H1 (cell line): ENCODE measurements at regions not wholly inside any gene's neighbourhood (a gene's known extent, or its start where the extent isn't known, plus 50 kb on each side); places are given as distances from the start of the nearest gene placed in this dataset.

ENCODE experiments used
- CTCF ChIA-PET: fragments of 300-600 bp; sonication (Branson Sonifier 250); formaldehyde crosslinking; loops from one replicate; lab custom pipeline; 2021; ENCODE audit not compliant: partially characterized antibody; lab: Charles Lee
- POLR2A ChIA-PET: fragments of 300-600 bp; sonication (Branson Sonifier 250); formaldehyde crosslinking; loops from one replicate; lab custom pipeline; 2021; ENCODE audit warnings: inconsistent platforms; ENCODE audit not compliant: partially characterized antibody; lab: Charles Lee
- DNase-seq, 2 experiments: peaks; one replicate each; pipeline versions ENCODE4 v3.0.0 to v3.0.0-alpha.2; 2010 to 2022; ENCODE audit warnings: low spot score in 2 of 2, low read depth in 1 of 2, mixed read lengths in 1 of 2
- FAIRE-seq: peaks from 2 replicates; lab custom pipeline; 2011; peaks lifted over from hg19 to GRCh38; lab: Jason Lieb, UNC
- H2AFZ ChIP-seq: 2 replicates; pipeline ENCODE4 v1.8.1; 2012; ENCODE audit warnings: low read length, inconsistent platforms
- H2AK5ac ChIP-seq: 2 replicates; pipeline ENCODE4 v1.6.1; 2013; ENCODE audit warnings: low read depth, low read length
- H2BK120ac ChIP-seq: replicated peaks from 2 replicates; pipeline ENCODE3; 2013; ENCODE audit warnings: low read depth, low read length, inconsistent platforms
- H2BK12ac ChIP-seq: 2 replicates; pipeline ENCODE4 v1.6.1; 2013; ENCODE audit warnings: low read depth, low read length
- H2BK15ac ChIP-seq: 2 replicates; pipeline ENCODE4 v1.6.1; 2013; ENCODE audit warnings: low read length
- H2BK20ac ChIP-seq: 2 replicates; pipeline ENCODE4 v1.6.1; 2013; ENCODE audit warnings: low read length
- H2BK5ac ChIP-seq: 2 replicates; pipeline ENCODE4 v1.6.1; 2013; ENCODE audit warnings: low read depth, low read length
- H3K14ac ChIP-seq: 2 replicates; pipeline ENCODE4 v1.6.1; 2013; ENCODE audit warnings: inconsistent platforms; ENCODE audit not compliant: insufficient read length
- H3K18ac ChIP-seq: 2 replicates; pipeline ENCODE4 v1.6.1; 2013; ENCODE audit warnings: low read length; ENCODE audit errors: extremely low read depth
- H3K23ac ChIP-seq: 2 replicates; pipeline ENCODE4 v1.6.1; 2013; ENCODE audit warnings: inconsistent platforms; ENCODE audit not compliant: insufficient read length
- H3K23me2 ChIP-seq: 2 replicates; pipeline ENCODE4 v1.6.1; 2013; ENCODE audit warnings: low read depth, low read length
- H3K27ac ChIP-seq: 2 replicates; pipeline ENCODE4 v1.6.1; 2011; ENCODE audit warnings: low read depth, low read length, inconsistent platforms
- H3K27me3 ChIP-seq, 4 experiments: replicated peaks in 1 of 4; 1 replicate in 1 of 4; 2 replicates in 3 of 4; pipeline versions ENCODE4 v1.6.1 to v1.8.1; 2011 to 2013; ENCODE audit warnings: low read length in 3 of 4, mild to moderate bottlenecking in 3 of 4, inconsistent platforms in 2 of 4, mixed read lengths in 2 of 4, moderate library complexity in 1 of 4; ENCODE audit not compliant: control insufficient read depth in 3 of 4, insufficient read depth in 3 of 4; ENCODE audit errors: extremely low read depth in 1 of 4
- H3K36me3 ChIP-seq, 4 experiments: 2 replicates each; pipeline versions ENCODE4 v1.6.1 to v1.8.1; 2011 to 2013; ENCODE audit warnings: mild to moderate bottlenecking in 4 of 4, low read length in 3 of 4, moderate library complexity in 2 of 4, control low read depth in 1 of 4, inconsistent platforms in 1 of 4; ENCODE audit not compliant: insufficient read depth in 4 of 4, control insufficient read depth in 2 of 4
- H3K4ac ChIP-seq: replicated peaks from 2 replicates; pipeline ENCODE3; 2013; ENCODE audit warnings: low read length, low read depth, mixed read lengths, inconsistent platforms; ENCODE audit not compliant: insufficient read length
- H3K4me1 ChIP-seq, 4 experiments: replicated peaks in 1 of 4; 1 replicate in 1 of 4; 2 replicates in 3 of 4; pipeline versions ENCODE4 v1.6.1 to v1.8.1; 2011 to 2013; ENCODE audit warnings: low read length in 3 of 4, inconsistent platforms in 2 of 4, mixed read lengths in 1 of 4; ENCODE audit not compliant: insufficient read depth in 4 of 4, control insufficient read depth in 3 of 4
- H3K4me2 ChIP-seq, 2 experiments: 2 replicates each; pipeline versions ENCODE4 v1.6.1 to v1.8.1; 2011 to 2013; ENCODE audit warnings: low read depth in 2 of 2, low read length in 2 of 2, control low read depth in 1 of 2, inconsistent platforms in 1 of 2, mild to moderate bottlenecking in 1 of 2; ENCODE audit not compliant: insufficient read depth in 1 of 2
- H3K4me3 ChIP-seq, 4 experiments: fragments of 200-600, 300-600 bp in 1 of 4; sonication (generic), shearing (Covaris generic), sonication (Bioruptor Twin) in 1 of 4; 2 replicates each; pipeline versions ENCODE4 v1.5.1 to v1.8.1; 2011 to 2016; ENCODE audit warnings: low read length in 4 of 4, low read depth in 3 of 4, control low read depth in 2 of 4, inconsistent platforms in 2 of 4, mild to moderate bottlenecking in 2 of 4, mixed read lengths in 1 of 4, moderate library complexity in 1 of 4; ENCODE audit not compliant: insufficient read depth in 2 of 4; ENCODE audit errors: extremely low read depth in 1 of 4
- H3K56ac ChIP-seq: replicated peaks from 2 replicates; pipeline ENCODE3; 2013; ENCODE audit warnings: low read depth, mild to moderate bottlenecking, mixed read lengths, low read length, inconsistent platforms; ENCODE audit not compliant: insufficient read length
- H3K79me1 ChIP-seq: 2 replicates; pipeline ENCODE4 v1.6.1; 2013; ENCODE audit warnings: low read depth, low read length, control low read depth
- H3K79me2 ChIP-seq, 2 experiments: 2 replicates each; pipeline versions ENCODE4 v1.6.1 to v1.8.1; 2012 to 2013; ENCODE audit warnings: low read length in 2 of 2, mild to moderate bottlenecking in 2 of 2, inconsistent platforms in 1 of 2; ENCODE audit not compliant: insufficient read depth in 2 of 2, control insufficient read depth in 1 of 2
- H3K9ac ChIP-seq, 4 experiments: replicated peaks in 1 of 4; 1 replicate in 1 of 4; 2 replicates in 3 of 4; pipeline versions ENCODE4 v1.6.1 to v1.8.1; 2011 to 2013; ENCODE audit warnings: low read depth in 3 of 4, low read length in 3 of 4, control low read depth in 2 of 4, mild to moderate bottlenecking in 2 of 4, moderate library complexity in 2 of 4, inconsistent platforms in 1 of 4; ENCODE audit errors: extremely low read depth in 1 of 4
- H3K9me3 ChIP-seq, 2 experiments: 2 replicates each; pipeline versions ENCODE4 v1.6.1 to v1.8.1; 2012 to 2013; ENCODE audit warnings: mild to moderate bottlenecking in 2 of 2, moderate library complexity in 2 of 2, control low read depth in 1 of 2, inconsistent platforms in 1 of 2, low read depth in 1 of 2, low read length in 1 of 2, mixed read lengths in 1 of 2; ENCODE audit not compliant: insufficient read depth in 2 of 2
- H4K20me1 ChIP-seq, 2 experiments: replicated peaks in 1 of 2; 2 replicates each; pipeline versions ENCODE3 to v1.8.1; 2011 to 2013; ENCODE audit warnings: inconsistent platforms in 2 of 2, low read length in 2 of 2, mild to moderate bottlenecking in 1 of 2; ENCODE audit not compliant: insufficient read depth in 2 of 2, control insufficient read depth in 1 of 2
- H4K5ac ChIP-seq: 2 replicates; pipeline ENCODE4 v1.6.1; 2013; ENCODE audit warnings: low read length, low read depth, mixed read lengths, inconsistent platforms; ENCODE audit not compliant: insufficient read length
- H4K8ac ChIP-seq: 2 replicates; pipeline ENCODE4 v1.8.0; 2013; ENCODE audit warnings: mild to moderate bottlenecking, moderate library complexity, low read length, inconsistent platforms; ENCODE audit not compliant: insufficient read depth; ENCODE audit errors: extremely low read depth
- H4K91ac ChIP-seq: replicated peaks from 2 replicates; pipeline ENCODE3; 2013; ENCODE audit warnings: low read length, mixed read lengths, inconsistent platforms; ENCODE audit not compliant: insufficient read length
- BACH1 ChIP-seq: IDR thresholded peaks from 2 replicates; pipeline ENCODE4 v1.6.1; 2012; ENCODE audit warnings: low read length, improper control_type of control experiment
- BCL11A ChIP-seq, 2 experiments: IDR thresholded peaks; one replicate each; pipeline ENCODE4 v1.6.1; 2011; ENCODE audit warnings: low read depth in 2 of 2, low read length in 2 of 2, mild to moderate bottlenecking in 2 of 2
- CHD1 ChIP-seq: IDR thresholded peaks from 2 replicates; pipeline ENCODE4 v1.6.1; 2012; ENCODE audit warnings: low read depth, low read length, improper control_type of control experiment
- EGR1 ChIP-seq: IDR thresholded peaks from 2 replicates; pipeline ENCODE4 v1.6.1; 2011; ENCODE audit warnings: low read depth, low read length, borderline replicate concordance
- EZH2 ChIP-seq: fragments of 200-600 bp; sonication (generic); IDR thresholded peaks from 2 replicates; pipeline ENCODE4 v1.7.1; 2012; ENCODE audit warnings: low read depth, mild to moderate bottlenecking, moderate library complexity, low read length, inconsistent platforms; ENCODE audit not compliant: severe bottlenecking
- FOSL1 ChIP-seq: IDR thresholded peaks from 2 replicates; pipeline ENCODE4 v1.6.1; 2011; ENCODE audit warnings: mild to moderate bottlenecking, low read depth, low read length, moderate library complexity; ENCODE audit not compliant: insufficient read depth
- MAFK ChIP-seq: IDR thresholded peaks from 2 replicates; pipeline ENCODE4 v1.6.1; 2012; ENCODE audit warnings: low read depth, mild to moderate bottlenecking, improper control_type of control experiment, low read length
- NRF1 ChIP-seq: IDR thresholded peaks from 2 replicates; pipeline ENCODE4 v1.6.1; 2011; ENCODE audit warnings: mild to moderate bottlenecking, low read depth, low read length, improper control_type of control experiment
- RFX5 ChIP-seq: IDR thresholded peaks from 2 replicates; pipeline ENCODE4 v1.6.1; 2011; ENCODE audit warnings: low read depth, low read length, improper control_type of control experiment, borderline replicate concordance
- SP2 ChIP-seq: IDR thresholded peaks from 2 replicates; pipeline ENCODE4 v1.6.1; 2012; ENCODE audit warnings: mild to moderate bottlenecking, low read length, inconsistent platforms
- ZNF274 ChIP-seq: IDR thresholded peaks from 2 replicates; pipeline ENCODE4 v1.7.0; 2012; ENCODE audit warnings: low read length, borderline replicate concordance; ENCODE audit errors: extremely low read depth
- WGBS, 2 experiments: shearing (Covaris generic) in 1 of 2; methylation state at CpG; one replicate each; pipeline versions ENCODE4 v1.1.6 to v1.1.7; 2013 to 2015; ENCODE audit warnings: low lambda C conversion rate in 2 of 2, mixed read lengths in 2 of 2, inconsistent platforms in 1 of 2, low coverage in 1 of 2, missing lambda C conversion rate in 1 of 2; ENCODE audit not compliant: insufficient replicate concordance in 2 of 2, insufficient coverage in 1 of 2, insufficient read length in 1 of 2; ENCODE audit errors: extremely low coverage in 1 of 2, missing lambda C conversion rate in 1 of 2; 5-methylcytosine and 5-hydroxymethylcytosine counted together
- TF ChIP-seq, protein P1 (sequence below), 3 experiments: IDR thresholded peaks; 1 replicate in 2 of 3; 2 replicates in 1 of 3; pipeline versions ENCODE4 v1.5.1 to v1.6.1; 2011; ENCODE audit warnings: low read length in 3 of 3, mild to moderate bottlenecking in 3 of 3, inconsistent platforms in 2 of 3, low read depth in 1 of 3, moderate library complexity in 1 of 3; ENCODE audit not compliant: insufficient read depth in 1 of 3; ENCODE audit errors: control extremely low read depth in 1 of 3

DNA sequence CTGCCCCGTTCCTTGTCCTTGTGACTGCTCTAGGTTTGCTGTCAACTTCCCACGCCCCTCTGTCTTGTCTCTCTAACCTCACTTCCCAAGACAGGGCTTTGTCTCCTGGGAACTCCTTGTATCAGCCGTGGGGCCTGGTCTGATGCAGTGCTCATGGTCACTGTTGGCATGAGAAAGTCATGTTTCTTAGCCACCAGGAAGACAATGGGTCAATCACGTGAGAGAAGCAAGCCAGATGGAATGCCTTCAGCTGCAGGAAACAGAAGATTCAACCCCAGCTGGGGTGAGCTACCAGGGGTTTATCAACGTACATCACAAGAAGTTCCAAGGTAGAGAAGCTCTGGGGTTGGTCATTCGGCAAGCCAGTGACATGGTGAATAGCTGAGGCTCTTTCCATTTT is 116.6 kb downstream of the IRF8 start:
- Histone ChIP-seq H3K23me2 (peaks cover 4% of the 10 kb centered on the region; the same call in 1 of the 2 replicates), H2BK5ac (no peak overlapping the region), H4K5ac (no peak overlapping the region), H3K27me3 (no peaks in the 10 kb centered on the region; a peak in 3 of 7 replicates), H2AK5ac (no peak overlapping the region), H3K56ac (no peak overlapping the region), H2BK12ac (no peak overlapping the region), H3K9me3 (peaks cover 0 to 6% of the 10 kb centered on the region in 2 experiments; a peak in 2 of 4 replicates), H3K18ac (no peak overlapping the region), H4K8ac (no peak overlapping the region), H3K4ac (no peak overlapping the region), H2BK20ac (no peak overlapping the region), H3K14ac (no peak overlapping the region), H3K4me1 (no peaks in the 10 kb centered on the region), H3K79me2 (no peaks in the 10 kb centered on the region), H3K4me2 (no peak overlapping the region), H2AFZ (no peak overlapping the region), H4K20me1 (peaks cover 0 to 2% of the 10 kb centered on the region in 2 experiments), H3K9ac (no peak overlapping the region), H3K23ac (no peak overlapping the region), H4K91ac (no peak overlapping the region), H2BK15ac (no peak overlapping the region), H2BK120ac (no peak overlapping the region), H3K36me3 (no peaks in the 10 kb centered on the region), H3K4me3 (no peak overlapping the region), H3K79me1 (no peaks in the 10 kb centered on the region), H3K27ac (no peak overlapping the region)
- 83% methylated on average over 6 of the region's 6 CpGs; no CpG with 5 or more reads in 1 of the 2 experiments for WGBS, 2 experiments
- CTCF ChIA-PET: interaction anchor here (0.7 to 2.8 kb wide), 23 partner anchors 10 to 520 kb away, joined by 3 to 46 read pairs (median 4); no protein-coding TSS in a partner anchor
- FAIRE-seq (no peak), DNase-seq (no peak)
- POLR2A ChIA-PET: no interaction called here
- TF ChIP-seq BACH1: no peak
- TF ChIP-seq RFX5: no peak
- no peak for TF ChIP-seq MAFK
- TF ChIP-seq SP2: no peak
- TF ChIP-seq EZH2: no peak
- TF ChIP-seq, protein P1, sequence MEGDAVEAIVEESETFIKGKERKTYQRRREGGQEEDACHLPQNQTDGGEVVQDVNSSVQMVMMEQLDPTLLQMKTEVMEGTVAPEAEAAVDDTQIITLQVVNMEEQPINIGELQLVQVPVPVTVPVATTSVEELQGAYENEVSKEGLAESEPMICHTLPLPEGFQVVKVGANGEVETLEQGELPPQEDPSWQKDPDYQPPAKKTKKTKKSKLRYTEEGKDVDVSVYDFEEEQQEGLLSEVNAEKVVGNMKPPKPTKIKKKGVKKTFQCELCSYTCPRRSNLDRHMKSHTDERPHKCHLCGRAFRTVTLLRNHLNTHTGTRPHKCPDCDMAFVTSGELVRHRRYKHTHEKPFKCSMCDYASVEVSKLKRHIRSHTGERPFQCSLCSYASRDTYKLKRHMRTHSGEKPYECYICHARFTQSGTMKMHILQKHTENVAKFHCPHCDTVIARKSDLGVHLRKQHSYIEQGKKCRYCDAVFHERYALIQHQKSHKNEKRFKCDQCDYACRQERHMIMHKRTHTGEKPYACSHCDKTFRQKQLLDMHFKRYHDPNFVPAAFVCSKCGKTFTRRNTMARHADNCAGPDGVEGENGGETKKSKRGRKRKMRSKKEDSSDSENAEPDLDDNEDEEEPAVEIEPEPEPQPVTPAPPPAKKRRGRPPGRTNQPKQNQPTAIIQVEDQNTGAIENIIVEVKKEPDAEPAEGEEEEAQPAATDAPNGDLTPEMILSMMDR (IDR thresholded peaks at IDR 0.05; ENCODE audit: control extremely low read depth in 1 of 3, insufficient read depth in 1 of 3, low read depth in 1 of 3, low read length in 3 of 3): no peak
- TF ChIP-seq CHD1: no peak
- TF ChIP-seq NRF1: no peak
- no peak for TF ChIP-seq FOSL1
- TF ChIP-seq BCL11A (IDR thresholded peaks at IDR 0.05; ENCODE audit: low read depth in 2 of 2, low read length in 2 of 2): no peak
- no peak for TF ChIP-seq EGR1
- TF ChIP-seq ZNF274: no peak
